IMR-90 (cell line): ENCODE measurements at regions not wholly inside any gene's neighbourhood (a gene's known extent, or its start where the extent isn't known, plus 50 kb on each side); places are given as distances from the start of the nearest gene placed in this dataset.

Experiments used
- BHLHE40 ChIP-seq: fragments of 150-350 bp; IDR thresholded peaks from 2 replicates; pipeline ENCODE4 v1.6.1; 2016; ENCODE audit warnings: mild to moderate bottlenecking, low read depth, low read length
- CEBPB ChIP-seq: IDR thresholded peaks from 2 replicates; pipeline ENCODE4 v1.6.1; 2012; ENCODE audit warnings: low read depth, low read length, improper control_type of control experiment
- CHD1 ChIP-seq: IDR thresholded peaks from 2 replicates; pipeline ENCODE4 v1.6.1; 2012; ENCODE audit warnings: low read depth, low read length, improper control_type of control experiment
- CTCF ChIP-seq: conservative IDR thresholded peaks from 2 replicates; pipeline ENCODE4 v1.5.1; 2012; ENCODE audit warnings: mild to moderate bottlenecking, low read depth, low read length, improper control_type of control experiment
- FOS ChIP-seq: fragments of 150-350 bp; IDR thresholded peaks from 2 replicates; pipeline ENCODE4 v1.6.1; 2016; ENCODE audit warnings: low read depth, low read length
- MAZ ChIP-seq: IDR thresholded peaks from 2 replicates; pipeline ENCODE4 v1.6.1; 2012; ENCODE audit warnings: low read depth, mild to moderate bottlenecking, low read length, improper control_type of control experiment, moderate library complexity, borderline replicate concordance
- POLR2A ChIP-seq: IDR thresholded peaks from 2 replicates; pipeline ENCODE4 v1.6.1; 2012; ENCODE audit warnings: mild to moderate bottlenecking, low read depth, low read length
- RAD21 ChIP-seq: IDR thresholded peaks from 2 replicates; pipeline ENCODE4 v1.6.1; 2012; ENCODE audit warnings: low read length, improper control_type of control experiment
- SMC3 ChIP-seq: fragments of 150-350 bp; IDR thresholded peaks from 2 replicates; pipeline ENCODE4 v1.6.1; 2016; ENCODE audit warnings: low read depth, mild to moderate bottlenecking, antibody characterized with exemption, low read length, moderate library complexity
- TF ChIP-seq, protein P1 (sequence below): fragments of 150-350 bp; IDR thresholded peaks from 2 replicates; pipeline ENCODE4 v1.6.1; 2017; ENCODE audit warnings: mild to moderate bottlenecking, antibody characterized with exemption, low read length, low read depth

GRCh38 chr1:81729239-81729638 lies 71.5 kb upstream of the ADGRL2 start:
- TF ChIP-seq CTCF (no peak), RAD21 (no peak), CEBPB (no peak), POLR2A (no peak), FOS (no peak), MAZ (no peak), CHD1 (no peak), BHLHE40 (no peak), SMC3 (no peak)
- TF ChIP-seq, protein P1, sequence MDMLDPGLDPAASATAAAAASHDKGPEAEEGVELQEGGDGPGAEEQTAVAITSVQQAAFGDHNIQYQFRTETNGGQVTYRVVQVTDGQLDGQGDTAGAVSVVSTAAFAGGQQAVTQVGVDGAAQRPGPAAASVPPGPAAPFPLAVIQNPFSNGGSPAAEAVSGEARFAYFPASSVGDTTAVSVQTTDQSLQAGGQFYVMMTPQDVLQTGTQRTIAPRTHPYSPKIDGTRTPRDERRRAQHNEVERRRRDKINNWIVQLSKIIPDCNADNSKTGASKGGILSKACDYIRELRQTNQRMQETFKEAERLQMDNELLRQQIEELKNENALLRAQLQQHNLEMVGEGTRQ, result no peak
